Liver (tissue), 3 donors: ENCODE measurements at regions not wholly inside any gene's neighbourhood (a gene's known extent, or its start where the extent isn't known, plus 50 kb on each side); places are given as distances from the start of the nearest gene placed in this dataset.
"Not testable (repeated sequence)": the region's sequence is repeated elsewhere in the genome, so short reads cannot be mapped to it uniquely, and the experiment has no call there.

Experiments
- ATF3 ChIP-seq: IDR thresholded peaks from 2 replicates; pipeline ENCODE4 v1.6.1; 2016; ENCODE audit warnings: antibody characterized with exemption
- CTCF ChIP-seq: fragments of 150-350 bp; IDR thresholded peaks from 2 replicates; pipeline ENCODE4 v1.5.1; 2017; ENCODE audit warnings: improper control_type of control experiment, low read depth, low read length; ENCODE audit not compliant: missing input control
- GABPA ChIP-seq, 2 donors: IDR thresholded peaks in 1 of 2; conservative IDR thresholded peaks in 1 of 2; 2 replicates each; pipeline ENCODE4 v1.6.1; 2016; ENCODE audit warnings: antibody characterized with exemption in 2 of 2, mild to moderate bottlenecking in 1 of 2, moderate library complexity in 1 of 2
- MAX ChIP-seq: IDR thresholded peaks from 2 replicates; pipeline ENCODE4 v1.6.1; 2016; ENCODE audit warnings: antibody characterized with exemption
- REST ChIP-seq: IDR thresholded peaks from 2 replicates; pipeline ENCODE4 v1.6.1; 2016; ENCODE audit warnings: antibody characterized with exemption, mild to moderate bottlenecking
- RXRA ChIP-seq, 2 donors: IDR thresholded peaks; 2 replicates each; pipeline ENCODE4 v1.6.1; 2017 to 2018; ENCODE audit warnings: antibody characterized with exemption in 2 of 2, mild to moderate bottlenecking in 1 of 2
- SP1 ChIP-seq: IDR thresholded peaks from 2 replicates; pipeline ENCODE4 v1.6.1; 2018; ENCODE audit warnings: antibody characterized with exemption, mild to moderate bottlenecking
- TAF1 ChIP-seq: conservative IDR thresholded peaks from 2 replicates; pipeline ENCODE4 v1.6.1; 2016; ENCODE audit warnings: antibody characterized with exemption, mild to moderate bottlenecking
- donor health status: healthy.
- donor health status: healthy.

GRCh38 chr7:66573782-66574495 is 54.7 kb upstream of the KCTD7 start:
- not testable (repeated sequence) for TF ChIP-seq CTCF; GABPA (IDR thresholded peaks at IDR 0.05 in 1 of 2, conservative IDR thresholded peaks at IDR 0.05 in 1 of 2); MAX; ATF3; REST; SP1; RXRA (IDR thresholded peaks at IDR 0.05); TAF1
